GM12878 (cell line): ENCODE measurements at regions not wholly inside any gene's neighbourhood (a gene's known extent, or its start where the extent isn't known, plus 50 kb on each side); places are given as distances from the start of the nearest gene placed in this dataset.

ENCODE experiments used
- ATAC-seq: fragments of 200-7000 bp; cut with Tn5 transposase; 3 replicates; pipeline ENCODE4 v1.9.1; 2020; ENCODE audit warnings: mild to moderate bottlenecking, moderate library complexity
- BruUV-seq: library from RNA; stranded (reverse); fragments of 400-500 nt; replicated peaks from 2 replicates; lab custom pipeline; 2021; lab: Mats Ljungman, UMichigan
- CTCF ChIA-PET: fragments of 300-600 bp; sonication (Branson Sonifier 250); formaldehyde crosslinking; extraction: SDS; loops from one replicate; lab custom pipeline; 2021; ENCODE audit warnings: inconsistent platforms; lab: Yijun Ruan, JAX
- POLR2A ChIA-PET: fragments of 350-600 bp; formaldehyde crosslinking; extraction: SDS; loops from one replicate; lab custom pipeline; 2021; ENCODE audit warnings: inconsistent platforms; lab: Charles Lee
- RAD21 ChIA-PET: fragments of 300-600 bp; sonication (Branson Sonifier 250); formaldehyde crosslinking; loops from one replicate; lab custom pipeline; 2023; ENCODE audit warnings: antibody characterized with exemption; ENCODE audit not compliant: unreplicated experiment; lab: Charles Lee
- SMC1A ChIA-PET: fragments of 300-600 bp; sonication (Branson Sonifier 250); formaldehyde crosslinking; loops from one replicate; lab custom pipeline; 2023; ENCODE audit not compliant: unreplicated experiment, uncharacterized antibody; lab: Charles Lee
- DNase-seq: peaks from one replicate; pipeline ENCODE4 v3.0.0-alpha.2; 2011; ENCODE audit warnings: low read depth, low spot score
- FAIRE-seq: peaks from 3 replicates; lab custom pipeline; 2011; peaks lifted over from hg19 to GRCh38; lab: Jason Lieb, UNC
- H2AFZ ChIP-seq: 2 replicates; pipeline ENCODE4 v1.6.0; 2011; ENCODE audit warnings: low read depth, low read length, control low read depth; ENCODE audit not compliant: control insufficient read depth
- H3K27ac ChIP-seq: 2 replicates; pipeline ENCODE4 v1.5.1; 2011; ENCODE audit warnings: control low read depth; ENCODE audit not compliant: control insufficient read depth, insufficient read depth
- H3K27me3 ChIP-seq, 2 experiments: replicated peaks in 1 of 2; 2 replicates each; pipeline versions ENCODE4 v1.6.0 to v1.6.1; 2011; ENCODE audit warnings: low read length in 1 of 2; ENCODE audit not compliant: control insufficient read depth in 2 of 2, insufficient read depth in 2 of 2
- H3K36me3 ChIP-seq, 2 experiments: 2 replicates each; pipeline ENCODE4 v1.5.1; 2011; ENCODE audit warnings: low read length in 1 of 2; ENCODE audit not compliant: control insufficient read depth in 2 of 2, insufficient read depth in 2 of 2
- H3K4me1 ChIP-seq: 2 replicates; pipeline ENCODE4 v1.6.1; 2011; ENCODE audit warnings: mild to moderate bottlenecking, low read length, moderate library complexity, mixed read lengths; ENCODE audit not compliant: control insufficient read depth, insufficient read depth
- H3K4me2 ChIP-seq: 2 replicates; pipeline ENCODE4 v1.6.0; 2011; ENCODE audit warnings: control low read depth; ENCODE audit not compliant: control insufficient read depth, insufficient read depth
- H3K4me3 ChIP-seq: fragments of 200-600 bp; sonication (generic); 2 replicates; pipeline ENCODE4 v1.5.1; 2016
- H3K79me2 ChIP-seq: 2 replicates; pipeline ENCODE4 v1.6.0; 2011; ENCODE audit warnings: low read length; ENCODE audit not compliant: control insufficient read depth, insufficient read depth
- H3K9ac ChIP-seq: 2 replicates; pipeline ENCODE4 v1.8.0; 2011; ENCODE audit warnings: low read length, control low read depth, mixed read lengths; ENCODE audit not compliant: control insufficient read depth, insufficient read depth
- H3K9me3 ChIP-seq: replicated peaks from 3 replicates; pipeline ENCODE4 v1.5.1; 2011; ENCODE audit warnings: mild to moderate bottlenecking, low read length; ENCODE audit not compliant: control insufficient read depth, insufficient read depth
- H4K20me1 ChIP-seq: 2 replicates; pipeline ENCODE4 v1.6.0; 2011; ENCODE audit not compliant: control insufficient read depth, insufficient read depth
- CBX5 ChIP-seq: sonication (generic); IDR thresholded peaks from 2 replicates; pipeline ENCODE4 v1.6.1; 2016; ENCODE audit warnings: low read depth, moderate library complexity, mild to moderate bottlenecking, inconsistent platforms
- CEBPB ChIP-seq, 2 experiments: fragments of 150-350 bp in 1 of 2; IDR thresholded peaks; 2 replicates each; pipeline ENCODE4 v1.6.1; 2012 to 2014; ENCODE audit warnings: low read depth in 2 of 2, low read length in 2 of 2, borderline replicate concordance in 1 of 2, inconsistent platforms in 1 of 2
- EGR1 ChIP-seq, 2 experiments: IDR thresholded peaks; 1 replicate in 1 of 2; 2 replicates in 1 of 2; pipeline ENCODE4 v1.6.1; 2011 to 2012; ENCODE audit warnings: low read depth in 2 of 2, low read length in 2 of 2, borderline replicate concordance in 1 of 2, mild to moderate bottlenecking in 1 of 2, moderate library complexity in 1 of 2
- HCFC1 ChIP-seq: fragments of 150-350 bp; IDR thresholded peaks from 2 replicates; pipeline ENCODE4 v1.6.1; 2014; ENCODE audit warnings: low read length
- HDGF ChIP-seq: fragments of 450-650 bp; IDR thresholded peaks from 2 replicates; pipeline ENCODE4 v1.6.1; 2016; ENCODE audit warnings: antibody characterized with exemption
- MEF2B ChIP-seq: fragments of 450-650 bp; IDR thresholded peaks from 2 replicates; pipeline ENCODE4 v1.6.1; 2018; ENCODE audit warnings: mild to moderate bottlenecking, moderate library complexity; ENCODE audit not compliant: partially characterized antibody, poor library complexity, severe bottlenecking
- SMARCA5 ChIP-seq: fragments of 450-650 bp; IDR thresholded peaks from 2 replicates; pipeline ENCODE4 v1.6.1; 2017; ENCODE audit warnings: mild to moderate bottlenecking
- WGBS: methylation state at CpG from one replicate; pipeline ENCODE4 v1.1.6; 2016; ENCODE audit warnings: low lambda C conversion rate; ENCODE audit not compliant: insufficient replicate concordance, insufficient coverage; ENCODE audit errors: missing lambda C conversion rate; 5-methylcytosine and 5-hydroxymethylcytosine counted together
- in situ Hi-C: fragments of 300-500 bp; cut with MboI; formaldehyde crosslinking; loops from 9 replicates; pipeline ENCODE4 v1.14.3; 2018; ENCODE audit warnings: mixed read lengths
- intact Hi-C: fragments of 100-400 bp; cut with micrococcal nuclease; formaldehyde crosslinking; loops from one replicate; pipeline ENCODE4 v1.14.2; 2022; ENCODE audit not compliant: unreplicated experiment
- TF ChIP-seq, protein P1 (sequence below): fragments of 450-650 bp; IDR thresholded peaks from 2 replicates; pipeline ENCODE4 v1.6.1; 2017; ENCODE audit warnings: mild to moderate bottlenecking, moderate library complexity
- TF ChIP-seq, protein P2 (sequence below): fragments of 450-650 bp; conservative IDR thresholded peaks from 2 replicates; pipeline ENCODE4 v1.6.1; 2017; ENCODE audit warnings: mild to moderate bottlenecking, moderate library complexity
- TF ChIP-seq, protein P3 (sequence below): fragments of 450-650 bp; IDR thresholded peaks from 2 replicates; pipeline ENCODE4 v1.6.1; 2017; ENCODE audit warnings: mild to moderate bottlenecking

DNA sequence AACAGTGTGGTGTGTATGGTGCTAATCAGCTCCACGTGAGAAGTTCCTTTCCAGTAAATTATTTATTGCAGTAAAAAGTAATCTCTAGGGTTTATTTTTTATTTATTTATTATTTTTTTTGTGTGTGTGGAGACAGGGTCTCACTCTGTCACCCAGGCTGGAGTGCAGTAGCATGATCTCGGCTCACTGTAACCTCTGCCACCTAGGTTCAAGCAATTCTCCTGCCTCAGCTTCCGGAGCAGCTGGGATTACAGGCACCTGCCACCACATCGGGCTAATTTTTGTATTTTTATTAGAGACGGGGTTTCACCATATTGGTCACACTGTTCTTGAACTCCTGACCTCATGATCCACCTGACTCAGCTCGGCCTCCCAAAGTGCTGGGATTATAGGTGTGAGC lies 606.9 kb downstream of the PCDH7 start:
- no peak overlapping the region for H3K4me3 ChIP-seq
- no TSS peak for BruUV-seq
- CTCF ChIA-PET = no interaction called here

DNA sequence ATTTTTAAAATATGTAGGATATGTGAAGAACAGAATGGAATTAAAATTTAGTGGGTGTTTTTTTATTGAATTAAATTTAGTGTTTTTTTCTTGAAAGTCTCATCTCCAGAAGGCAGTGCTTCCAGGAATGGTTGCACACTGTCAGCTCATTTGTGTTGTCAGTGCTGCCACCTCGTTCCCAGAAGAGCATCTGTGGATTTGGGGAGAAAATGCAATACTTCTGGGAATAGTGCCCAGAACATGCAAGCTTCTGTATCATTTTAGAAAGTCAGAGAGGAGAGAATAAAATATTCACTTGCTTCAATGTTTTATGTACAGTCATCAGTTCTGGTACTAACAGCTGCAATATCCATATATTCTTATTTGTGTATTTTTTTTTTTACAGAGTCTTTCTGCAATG lies 608.8 kb downstream of the PCDH7 start:
- Histone ChIP-seq H3K36me3 (no peaks in the 10 kb centered on the region), H3K27ac (no peak overlapping the region), H3K79me2 (no peaks in the 10 kb centered on the region), H2AFZ (no peak overlapping the region), H3K4me1 (no peaks in the 10 kb centered on the region), H3K4me3 (no peak overlapping the region), H3K4me2 (no peak overlapping the region), H3K9ac (no peak overlapping the region), H4K20me1 (no peaks in the 10 kb centered on the region), H3K9me3 (no peaks in the 10 kb centered on the region), H3K27me3 (no peaks in the 10 kb centered on the region)
- ATAC-seq (no peak), FAIRE-seq (no peak), DNase-seq (no peak)
- ChIA-PET RAD21 (no interaction called here), POLR2A (interaction anchor here (0.8 kb wide), 1 partner anchor 10 kb away, joined by 10 read pairs; no protein-coding TSS in a partner anchor), CTCF (no interaction called here), SMC1A (interaction anchor here (0.6 to 1.0 kb wide), 2 partner anchors 16 to 25 kb away, joined by 3 read pairs; no protein-coding TSS in a partner anchor)
- BruUV-seq = no TSS peak
- 0% methylated on average over 1 of the region's 1 CpG for WGBS
- in situ Hi-C loops = no loop called here
- intact Hi-C loops = no loop called here
- TF ChIP-seq CBX5 (no peak), SMARCA5 (no peak), HDGF (no peak), CEBPB (IDR thresholded peaks at IDR 0.05; ENCODE audit: borderline replicate concordance in 1 of 2, low read depth in 2 of 2, low read length in 2 of 2) (no peak), HCFC1 (no peak)
- TF ChIP-seq, protein P1, sequence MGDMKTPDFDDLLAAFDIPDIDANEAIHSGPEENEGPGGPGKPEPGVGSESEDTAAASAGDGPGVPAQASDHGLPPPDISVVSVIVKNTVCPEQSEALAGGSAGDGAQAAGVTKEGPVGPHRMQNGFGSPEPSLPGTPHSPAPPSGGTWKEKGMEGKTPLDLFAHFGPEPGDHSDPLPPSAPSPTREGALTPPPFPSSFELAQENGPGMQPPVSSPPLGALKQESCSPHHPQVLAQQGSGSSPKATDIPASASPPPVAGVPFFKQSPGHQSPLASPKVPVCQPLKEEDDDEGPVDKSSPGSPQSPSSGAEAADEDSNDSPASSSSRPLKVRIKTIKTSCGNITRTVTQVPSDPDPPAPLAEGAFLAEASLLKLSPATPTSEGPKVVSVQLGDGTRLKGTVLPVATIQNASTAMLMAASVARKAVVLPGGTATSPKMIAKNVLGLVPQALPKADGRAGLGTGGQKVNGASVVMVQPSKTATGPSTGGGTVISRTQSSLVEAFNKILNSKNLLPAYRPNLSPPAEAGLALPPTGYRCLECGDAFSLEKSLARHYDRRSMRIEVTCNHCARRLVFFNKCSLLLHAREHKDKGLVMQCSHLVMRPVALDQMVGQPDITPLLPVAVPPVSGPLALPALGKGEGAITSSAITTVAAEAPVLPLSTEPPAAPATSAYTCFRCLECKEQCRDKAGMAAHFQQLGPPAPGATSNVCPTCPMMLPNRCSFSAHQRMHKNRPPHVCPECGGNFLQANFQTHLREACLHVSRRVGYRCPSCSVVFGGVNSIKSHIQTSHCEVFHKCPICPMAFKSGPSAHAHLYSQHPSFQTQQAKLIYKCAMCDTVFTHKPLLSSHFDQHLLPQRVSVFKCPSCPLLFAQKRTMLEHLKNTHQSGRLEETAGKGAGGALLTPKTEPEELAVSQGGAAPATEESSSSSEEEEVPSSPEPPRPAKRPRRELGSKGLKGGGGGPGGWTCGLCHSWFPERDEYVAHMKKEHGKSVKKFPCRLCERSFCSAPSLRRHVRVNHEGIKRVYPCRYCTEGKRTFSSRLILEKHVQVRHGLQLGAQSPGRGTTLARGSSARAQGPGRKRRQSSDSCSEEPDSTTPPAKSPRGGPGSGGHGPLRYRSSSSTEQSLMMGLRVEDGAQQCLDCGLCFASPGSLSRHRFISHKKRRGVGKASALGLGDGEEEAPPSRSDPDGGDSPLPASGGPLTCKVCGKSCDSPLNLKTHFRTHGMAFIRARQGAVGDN = no peak
- TF ChIP-seq, protein P2, sequence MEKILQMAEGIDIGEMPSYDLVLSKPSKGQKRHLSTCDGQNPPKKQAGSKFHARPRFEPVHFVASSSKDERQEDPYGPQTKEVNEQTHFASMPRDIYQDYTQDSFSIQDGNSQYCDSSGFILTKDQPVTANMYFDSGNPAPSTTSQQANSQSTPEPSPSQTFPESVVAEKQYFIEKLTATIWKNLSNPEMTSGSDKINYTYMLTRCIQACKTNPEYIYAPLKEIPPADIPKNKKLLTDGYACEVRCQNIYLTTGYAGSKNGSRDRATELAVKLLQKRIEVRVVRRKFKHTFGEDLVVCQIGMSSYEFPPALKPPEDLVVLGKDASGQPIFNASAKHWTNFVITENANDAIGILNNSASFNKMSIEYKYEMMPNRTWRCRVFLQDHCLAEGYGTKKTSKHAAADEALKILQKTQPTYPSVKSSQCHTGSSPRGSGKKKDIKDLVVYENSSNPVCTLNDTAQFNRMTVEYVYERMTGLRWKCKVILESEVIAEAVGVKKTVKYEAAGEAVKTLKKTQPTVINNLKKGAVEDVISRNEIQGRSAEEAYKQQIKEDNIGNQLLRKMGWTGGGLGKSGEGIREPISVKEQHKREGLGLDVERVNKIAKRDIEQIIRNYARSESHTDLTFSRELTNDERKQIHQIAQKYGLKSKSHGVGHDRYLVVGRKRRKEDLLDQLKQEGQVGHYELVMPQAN = no peak

More for the DNA sequence above, 606.9 kb downstream of the PCDH7 start:
- TF ChIP-seq HDGF (no peak), MEF2B (no peak), EGR1 (IDR thresholded peaks at IDR 0.05; ENCODE audit: borderline replicate concordance in 1 of 2, low read depth in 2 of 2, low read length in 2 of 2) (no peak)
- TF ChIP-seq, protein P3, sequence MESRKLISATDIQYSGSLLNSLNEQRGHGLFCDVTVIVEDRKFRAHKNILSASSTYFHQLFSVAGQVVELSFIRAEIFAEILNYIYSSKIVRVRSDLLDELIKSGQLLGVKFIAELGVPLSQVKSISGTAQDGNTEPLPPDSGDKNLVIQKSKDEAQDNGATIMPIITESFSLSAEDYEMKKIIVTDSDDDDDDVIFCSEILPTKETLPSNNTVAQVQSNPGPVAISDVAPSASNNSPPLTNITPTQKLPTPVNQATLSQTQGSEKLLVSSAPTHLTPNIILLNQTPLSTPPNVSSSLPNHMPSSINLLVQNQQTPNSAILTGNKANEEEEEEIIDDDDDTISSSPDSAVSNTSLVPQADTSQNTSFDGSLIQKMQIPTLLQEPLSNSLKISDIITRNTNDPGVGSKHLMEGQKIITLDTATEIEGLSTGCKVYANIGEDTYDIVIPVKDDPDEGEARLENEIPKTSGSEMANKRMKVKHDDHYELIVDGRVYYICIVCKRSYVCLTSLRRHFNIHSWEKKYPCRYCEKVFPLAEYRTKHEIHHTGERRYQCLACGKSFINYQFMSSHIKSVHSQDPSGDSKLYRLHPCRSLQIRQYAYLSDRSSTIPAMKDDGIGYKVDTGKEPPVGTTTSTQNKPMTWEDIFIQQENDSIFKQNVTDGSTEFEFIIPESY = no peak
- H3K36me3 ChIP-seq = no peaks in the 10 kb centered on the region
- WGBS = 27% methylated on average over 6 of the region's 6 CpGs
- ChIA-PET POLR2A (no interaction called here), RAD21 (no interaction called here), SMC1A (no interaction called here)
- no peak overlapping the region for H2AFZ ChIP-seq
- no peak overlapping the region for H3K27ac ChIP-seq
- no peak overlapping the region for H3K4me2 ChIP-seq
- no peaks in the 10 kb centered on the region for H3K27me3 ChIP-seq
- no peaks in the 10 kb centered on the region for H3K4me1 ChIP-seq
- in situ Hi-C loops = no loop called here
- DNase-seq (no peak), ATAC-seq (no peak), FAIRE-seq (no peak)
- H4K20me1 ChIP-seq = no peaks in the 10 kb centered on the region
- H3K9me3 ChIP-seq = no peaks in the 10 kb centered on the region
- intact Hi-C loops = no loop called here
- H3K9ac ChIP-seq = no peak overlapping the region
- H3K79me2 ChIP-seq = no peaks in the 10 kb centered on the region
